Activated naive CD4-positive, alpha-beta T cell (primary cell): ENCODE measurements at regions not wholly inside any gene's neighbourhood (a gene's known extent, or its start where the extent isn't known, plus 50 kb on each side); places are given as distances from the start of the nearest gene placed in this dataset.
"Not testable (repeated sequence)": the region's sequence is repeated elsewhere in the genome, so short reads cannot be mapped to it uniquely, and the experiment has no call there.

Experiments
- DNase-seq, 4 experiments: peaks; one replicate each; lab custom pipeline; 2025; lab: John Stamatoyannopoulos, UW

DNA sequence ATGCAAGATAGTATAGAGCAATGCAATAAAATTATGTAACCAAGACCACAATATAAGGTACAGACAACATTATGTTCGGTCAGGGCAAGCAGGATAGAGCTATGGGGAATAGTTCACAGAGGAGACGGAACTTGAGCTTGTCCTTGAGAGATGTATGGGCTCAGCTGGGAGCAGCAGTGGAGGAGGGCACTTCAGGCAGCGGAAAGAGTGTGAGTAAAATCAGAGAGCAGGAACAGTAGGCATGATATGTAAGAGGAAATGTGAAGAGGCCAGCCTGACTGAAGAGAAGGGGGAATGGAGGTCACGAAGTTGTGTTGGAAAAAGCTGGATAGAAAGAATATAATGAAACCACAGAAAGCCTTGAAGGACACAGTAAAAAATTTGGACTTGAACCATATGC lies 217.2 kb upstream of the NOCT start:
- no peak for DNase-seq

DNA sequence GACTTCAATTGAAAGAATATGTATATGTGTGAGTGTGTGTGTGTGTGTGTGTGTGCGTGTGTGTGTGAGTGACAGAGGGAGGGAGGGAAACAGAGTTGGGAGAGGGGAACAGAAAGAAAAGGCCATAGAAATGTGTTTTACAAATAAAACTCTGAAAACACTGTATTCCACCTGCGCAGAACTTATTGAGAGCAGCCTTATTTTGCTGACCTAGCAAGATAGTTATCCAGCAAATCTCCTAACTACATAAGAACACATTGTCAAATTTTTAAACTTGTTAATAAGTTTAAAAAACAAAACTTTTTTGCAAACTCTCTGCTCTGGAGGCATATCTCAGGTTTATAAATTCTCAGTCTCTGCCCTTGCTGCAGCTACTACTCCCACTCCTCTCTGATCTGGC lies 217.9 kb upstream of the NOCT start:
- no peak for DNase-seq

DNA sequence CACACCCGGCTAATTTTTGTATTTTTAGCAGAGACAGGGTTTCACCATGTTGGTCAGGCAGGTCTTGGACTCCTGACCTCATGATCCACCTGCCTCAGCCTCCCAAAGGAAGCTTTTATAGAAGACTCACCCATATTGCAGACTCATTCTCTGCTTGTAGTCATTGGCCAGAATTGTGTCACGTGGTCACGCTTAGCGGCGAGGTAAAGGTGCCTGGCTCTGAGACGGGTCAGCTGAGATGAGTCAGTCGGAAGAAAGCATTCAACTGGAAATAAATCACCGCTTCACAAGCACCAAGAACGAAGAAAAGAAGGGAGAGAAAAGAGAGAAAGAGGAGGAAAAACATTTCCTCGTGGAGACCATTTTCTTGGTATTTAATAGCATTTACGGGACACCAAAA lies 218.8 kb upstream of the NOCT start:
- DNase-seq, result no peak

DNA sequence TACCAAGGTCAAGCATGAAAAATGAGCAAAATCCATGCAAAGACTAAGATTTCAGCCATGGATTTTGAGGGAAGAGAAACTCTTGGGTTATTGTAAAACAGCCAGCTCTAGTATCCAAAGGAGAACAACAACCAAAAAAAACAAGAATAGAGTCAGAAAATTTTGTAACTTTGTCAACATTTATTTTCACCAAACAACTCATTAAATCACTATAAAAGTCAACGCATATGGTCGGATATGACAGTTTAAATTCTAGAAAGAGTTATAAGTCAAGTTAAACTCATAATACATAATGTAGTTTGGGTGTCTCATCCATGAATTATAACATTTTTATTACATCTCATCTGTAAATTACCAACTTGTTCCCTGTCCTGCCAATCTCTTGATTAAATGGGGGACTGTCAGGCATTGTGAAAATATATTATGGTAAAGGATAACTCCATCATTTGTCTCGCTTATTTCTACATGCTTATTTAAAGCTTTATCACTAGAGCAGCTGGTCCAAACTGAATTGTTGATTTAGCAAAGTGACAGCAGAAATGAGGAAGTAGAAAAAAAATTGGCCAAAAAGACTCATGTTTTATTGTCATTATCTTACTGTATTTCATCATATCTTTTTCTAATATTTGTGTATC lies 224.8 kb upstream of the NOCT start:
- no peak for DNase-seq

DNA sequence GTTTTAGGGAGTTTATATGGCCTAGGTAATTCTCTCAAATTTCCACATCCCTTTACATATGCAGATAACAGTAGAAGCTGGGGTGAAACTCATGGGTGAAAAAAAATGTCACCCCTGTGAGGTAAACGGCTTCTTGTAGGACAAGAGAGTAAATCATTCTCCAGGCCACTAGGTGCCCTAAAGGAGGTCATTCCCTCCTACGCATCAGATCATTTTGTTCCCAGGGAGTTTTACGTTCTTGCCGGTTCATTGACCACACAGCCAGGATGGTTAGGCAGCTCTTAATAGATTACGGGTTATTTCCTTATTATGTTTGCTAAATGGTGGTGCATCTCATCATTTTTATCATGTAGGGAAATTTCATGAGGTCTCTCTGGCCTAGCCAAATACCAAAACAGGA lies 225.8 kb upstream of the NOCT start:
- DNase-seq, result no peak

DNA sequence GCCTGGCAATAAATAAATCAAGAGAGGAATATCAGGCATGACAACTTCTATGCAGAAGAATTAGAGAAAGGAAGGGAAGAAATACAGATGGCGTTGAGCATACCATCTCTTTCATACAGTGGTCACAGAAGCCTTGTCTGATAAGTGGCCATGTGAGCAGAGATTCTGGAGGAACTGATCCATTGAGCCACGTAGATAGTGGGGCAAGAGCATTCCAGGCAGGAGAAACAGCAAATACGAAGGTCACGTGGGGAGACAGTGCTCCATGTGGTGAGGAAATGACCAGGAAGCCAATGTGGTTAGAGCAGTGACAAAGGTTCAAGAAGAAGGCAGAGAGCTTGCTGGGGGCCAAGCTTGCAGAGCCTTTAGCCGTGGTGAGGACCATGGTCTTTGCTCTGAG lies 226.7 kb upstream of the NOCT start:
- DNase-seq, result no peak

DNA sequence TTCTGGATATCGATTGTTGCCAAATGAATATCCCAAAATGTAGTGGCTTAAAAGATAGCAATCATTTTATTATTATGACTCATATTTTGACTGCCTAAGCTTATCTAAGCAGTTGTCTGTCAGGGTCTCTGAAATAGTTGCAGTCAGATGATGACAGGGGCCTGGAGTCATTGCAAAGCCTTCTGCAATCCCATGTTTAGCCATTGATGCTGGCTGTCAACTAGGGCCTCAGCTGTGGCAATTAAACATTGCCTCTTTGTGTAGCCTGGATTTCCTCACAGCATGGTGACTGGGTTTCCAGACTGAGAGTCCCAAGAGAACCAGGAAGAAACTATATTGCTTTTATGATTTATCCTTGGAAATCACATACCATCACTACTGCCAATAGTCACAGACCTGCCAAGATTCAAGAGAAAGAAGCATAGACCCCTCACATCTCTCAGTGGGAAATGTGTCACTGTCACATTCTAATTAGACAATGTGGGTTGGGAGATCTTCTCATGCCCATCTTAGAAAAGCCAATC lies 227.3 kb upstream of the NOCT start:
- DNase-seq, result no peak

DNA sequence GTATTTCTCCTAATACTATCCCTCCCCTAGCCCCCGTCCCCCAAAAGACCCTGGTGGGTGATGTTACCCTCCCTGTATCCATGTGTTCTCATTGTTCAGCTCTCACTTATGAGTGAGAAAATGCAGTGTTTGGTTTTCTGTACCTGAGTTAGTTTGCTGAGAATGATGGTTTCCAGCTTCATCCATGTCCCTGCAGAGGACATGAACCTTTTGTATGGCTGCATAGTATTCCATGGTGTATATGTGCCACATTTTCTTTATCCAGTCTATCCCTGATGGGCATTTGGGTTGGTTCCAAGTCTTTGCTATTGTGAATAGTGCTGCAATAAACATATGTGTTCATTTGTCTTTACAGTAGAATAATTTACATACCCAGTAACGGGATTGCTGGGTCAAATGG lies 235.8 kb upstream of the NOCT start:
- not testable (repeated sequence) for DNase-seq

DNA sequence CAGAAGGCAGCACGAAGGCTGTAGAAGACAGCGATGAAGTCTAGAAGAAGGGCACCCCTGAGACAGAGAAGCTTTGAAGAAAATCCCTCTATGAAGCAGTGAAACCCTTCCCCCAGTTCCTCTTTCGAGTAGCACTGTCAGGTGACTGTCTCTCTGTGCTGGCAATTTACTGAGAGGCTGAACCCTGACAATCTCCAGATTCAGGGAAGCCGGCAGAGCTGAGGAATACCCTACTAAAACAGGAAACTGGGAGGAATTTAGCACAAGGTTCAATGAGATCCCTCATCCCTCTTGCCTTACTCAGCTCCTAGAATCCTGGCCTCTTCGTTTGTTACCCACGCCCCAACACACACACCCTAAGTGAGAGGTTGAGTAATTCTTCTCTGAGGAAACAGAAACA lies 239.7 kb upstream of the NOCT start:
- no peak for DNase-seq

DNA sequence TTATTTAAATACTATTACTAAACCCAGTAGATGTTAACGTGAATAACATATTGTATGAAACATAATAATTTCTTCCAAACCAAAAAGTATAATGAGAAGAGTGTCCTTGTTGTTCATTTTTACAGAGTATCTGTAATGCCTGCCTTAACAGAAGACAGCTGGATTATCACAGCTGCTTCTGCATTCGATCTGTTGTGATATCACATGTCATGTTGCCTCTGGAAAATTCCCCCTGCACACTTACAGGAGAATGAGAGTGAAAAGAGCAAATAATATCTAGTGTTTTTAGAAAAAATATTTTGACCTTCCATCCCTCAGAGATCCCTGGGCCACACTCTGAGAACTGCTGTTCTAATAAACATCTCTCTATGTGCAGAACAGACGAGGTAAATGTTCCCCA lies 240.1 kb upstream of the NOCT start:
- no peak for DNase-seq

DNA sequence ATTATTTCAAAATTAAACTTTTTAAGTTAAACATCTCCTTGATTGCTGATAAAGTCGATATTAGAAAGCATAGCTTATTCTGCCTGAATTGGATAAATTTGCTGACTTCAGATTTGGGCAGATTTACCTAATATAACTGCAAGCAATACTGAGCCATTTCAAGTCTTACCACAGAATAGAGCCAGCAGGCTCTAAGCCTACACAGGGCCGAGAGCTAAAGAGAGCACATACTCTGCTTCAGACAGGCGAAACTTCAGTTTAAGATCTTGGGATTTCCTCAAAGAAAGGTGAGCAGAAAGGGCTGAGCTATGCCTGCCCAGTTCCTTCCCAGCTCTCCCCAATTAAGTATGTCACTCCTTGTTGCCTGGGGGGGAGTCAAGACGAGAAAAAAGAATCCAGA lies 240.6 kb upstream of the NOCT start:
- DNase-seq, result no peak

DNA sequence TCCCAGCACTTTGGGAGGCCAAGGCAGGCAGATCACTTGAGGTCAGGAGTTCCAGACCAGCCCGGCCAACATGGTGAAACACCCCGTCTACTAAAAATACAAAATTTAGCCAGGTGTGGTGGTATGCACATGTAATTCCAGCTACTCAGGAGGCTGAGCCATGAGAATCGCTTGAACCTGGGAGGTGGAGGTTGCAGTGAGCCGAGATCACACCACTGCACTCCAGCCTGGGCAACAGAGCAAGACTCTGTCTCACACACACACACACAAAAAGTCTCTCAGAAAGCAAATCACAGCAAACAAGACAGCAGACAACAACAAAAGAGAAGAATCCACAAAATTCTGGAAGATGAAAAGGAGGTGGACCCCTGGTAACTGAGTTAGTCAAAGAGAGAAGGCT lies 241.5 kb upstream of the NOCT start:
- not testable (repeated sequence) for DNase-seq

DNA sequence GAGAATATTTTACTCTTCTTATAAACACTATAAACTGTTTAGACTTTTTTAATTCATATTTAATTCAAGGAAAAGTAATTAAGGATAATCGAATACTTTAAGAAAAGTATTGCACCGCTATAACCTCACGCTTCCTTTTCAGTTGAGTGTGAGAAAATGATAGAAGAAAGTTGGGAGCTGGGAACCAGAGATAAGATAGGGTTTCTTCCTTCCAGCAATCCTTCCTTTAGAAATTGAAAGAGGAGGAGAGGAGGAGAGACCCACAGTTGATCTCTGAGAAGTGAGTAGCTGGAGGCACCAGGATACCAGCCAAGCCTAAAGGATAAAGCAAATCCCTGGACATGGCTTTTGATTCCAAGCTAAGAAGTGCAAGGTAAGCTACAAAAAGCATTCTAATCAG lies 242.3 kb upstream of the NOCT start:
- DNase-seq, result no peak

DNA sequence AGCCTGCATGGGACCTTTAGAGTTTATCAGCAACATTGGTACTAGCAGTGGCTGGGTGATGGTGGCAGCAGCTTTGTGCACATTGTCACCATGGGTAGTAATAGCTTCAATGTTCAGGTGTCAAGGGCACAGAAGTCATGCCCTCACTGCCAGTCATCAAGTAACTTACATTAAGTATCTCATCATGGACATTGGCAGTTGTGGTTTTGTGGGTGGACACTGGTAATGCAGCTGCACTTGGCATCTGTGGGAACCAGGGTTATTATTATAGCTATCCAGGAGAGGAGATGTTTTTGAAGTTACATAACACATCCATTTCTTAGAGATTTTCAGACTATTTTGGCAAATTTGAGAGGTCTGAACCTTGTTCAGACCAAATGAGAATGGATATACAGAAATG lies 243.2 kb upstream of the NOCT start:
- DNase-seq, result no peak

DNA sequence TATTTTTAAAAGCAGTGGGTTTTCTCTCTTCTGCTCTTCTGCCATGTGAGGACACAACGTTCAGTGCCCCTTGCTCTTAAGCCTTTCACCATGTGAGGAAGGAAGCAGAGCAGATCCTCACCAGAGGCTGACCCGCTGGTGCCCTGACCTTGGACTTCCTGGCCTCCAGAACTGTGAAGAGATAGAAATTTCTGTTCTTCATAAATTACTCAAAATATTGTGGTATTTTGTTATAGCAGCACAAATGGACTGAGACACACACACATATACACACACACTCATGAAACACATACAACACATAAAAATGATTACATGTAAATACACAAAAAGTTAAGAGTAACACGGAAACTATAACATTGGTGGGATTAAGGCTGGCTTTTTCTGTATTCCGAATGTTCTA lies 244.8 kb upstream of the NOCT start:
- no peak for DNase-seq

DNA sequence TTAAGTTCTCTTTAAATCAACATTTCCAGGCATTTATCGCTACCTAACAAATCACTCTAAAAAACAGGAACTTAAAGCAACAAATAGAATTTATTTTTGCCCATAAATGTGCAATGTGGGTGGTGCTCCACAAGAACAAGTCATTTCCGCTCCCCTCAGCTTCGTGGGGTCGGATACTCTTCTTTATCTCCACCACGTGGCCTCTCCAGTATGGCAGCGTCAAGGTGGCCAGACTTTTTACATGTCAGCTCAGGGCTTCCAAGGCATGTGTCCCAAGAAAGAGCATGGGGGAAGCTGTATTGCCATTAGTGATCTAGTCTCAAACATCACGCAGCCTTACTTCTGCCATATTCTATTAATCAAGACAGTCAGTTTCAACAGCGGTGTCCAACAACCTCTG lies 249.2 kb upstream of the NOCT start:
- DNase-seq, result no peak

DNA sequence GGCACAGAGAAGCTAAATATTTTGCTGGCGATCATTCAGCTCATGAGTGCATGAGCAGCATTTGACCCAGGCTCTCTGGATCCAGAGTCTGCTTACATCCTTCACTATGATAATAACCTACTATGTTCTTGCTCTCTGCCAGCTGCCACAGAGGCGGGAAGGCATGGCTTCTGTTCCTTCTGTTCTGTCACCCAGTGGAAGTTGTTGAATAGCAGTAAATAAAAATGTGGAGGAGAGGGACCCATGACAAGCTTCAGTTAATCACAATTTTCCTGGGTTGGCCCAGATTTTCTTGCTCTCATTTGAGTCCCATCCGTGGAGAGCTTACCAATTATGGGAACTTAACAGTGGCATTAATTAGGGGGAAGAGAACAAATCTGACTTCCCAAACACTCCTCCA lies 250.1 kb upstream of the NOCT start:
- no peak for DNase-seq

DNA sequence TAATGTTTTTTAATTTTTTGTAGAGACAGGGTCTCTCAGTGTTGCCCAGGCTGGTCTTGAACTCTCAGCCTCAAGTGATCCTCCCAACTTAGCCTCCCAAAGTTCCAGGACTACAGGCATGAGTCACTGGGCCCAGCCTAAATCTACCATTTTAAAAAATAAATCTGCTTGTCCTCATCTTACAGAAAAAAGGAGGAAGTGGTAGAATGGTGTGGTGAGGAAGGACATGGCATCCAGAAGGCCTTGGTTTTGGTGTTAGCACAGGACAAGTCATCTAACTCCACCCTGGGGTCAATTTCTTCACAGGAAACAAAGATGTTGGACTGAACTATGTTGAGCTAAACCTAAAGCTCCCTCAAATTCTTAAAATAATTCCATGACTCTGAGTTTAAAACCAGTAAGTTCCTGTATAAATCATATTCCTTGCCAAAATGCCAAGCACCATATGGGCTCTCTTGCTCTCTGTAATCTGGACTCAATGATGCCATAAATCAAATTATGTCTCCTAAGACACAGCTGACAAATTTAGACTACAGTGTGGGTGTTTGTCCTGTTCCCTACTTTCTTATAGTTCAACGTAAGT lies 253.9 kb upstream of the NOCT start:
- no peak for DNase-seq

DNA sequence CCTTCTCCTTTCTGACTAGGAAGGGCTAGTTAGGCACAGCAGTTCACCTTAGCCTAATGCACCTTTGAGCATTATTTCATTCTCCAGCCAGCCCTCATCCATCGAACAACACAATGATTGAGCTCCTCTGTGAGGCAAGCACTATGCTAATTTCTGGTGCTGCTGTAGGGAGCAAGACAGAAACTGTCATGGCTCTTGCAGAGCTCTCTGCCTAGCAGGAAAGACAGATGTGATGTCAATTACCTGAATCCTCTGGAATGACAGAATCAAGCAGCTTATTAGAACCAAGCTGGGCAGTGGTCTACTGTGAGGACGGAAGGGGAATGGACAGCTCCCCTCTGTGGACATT lies 256.1 kb upstream of the NOCT start:
- no peak for DNase-seq

DNA sequence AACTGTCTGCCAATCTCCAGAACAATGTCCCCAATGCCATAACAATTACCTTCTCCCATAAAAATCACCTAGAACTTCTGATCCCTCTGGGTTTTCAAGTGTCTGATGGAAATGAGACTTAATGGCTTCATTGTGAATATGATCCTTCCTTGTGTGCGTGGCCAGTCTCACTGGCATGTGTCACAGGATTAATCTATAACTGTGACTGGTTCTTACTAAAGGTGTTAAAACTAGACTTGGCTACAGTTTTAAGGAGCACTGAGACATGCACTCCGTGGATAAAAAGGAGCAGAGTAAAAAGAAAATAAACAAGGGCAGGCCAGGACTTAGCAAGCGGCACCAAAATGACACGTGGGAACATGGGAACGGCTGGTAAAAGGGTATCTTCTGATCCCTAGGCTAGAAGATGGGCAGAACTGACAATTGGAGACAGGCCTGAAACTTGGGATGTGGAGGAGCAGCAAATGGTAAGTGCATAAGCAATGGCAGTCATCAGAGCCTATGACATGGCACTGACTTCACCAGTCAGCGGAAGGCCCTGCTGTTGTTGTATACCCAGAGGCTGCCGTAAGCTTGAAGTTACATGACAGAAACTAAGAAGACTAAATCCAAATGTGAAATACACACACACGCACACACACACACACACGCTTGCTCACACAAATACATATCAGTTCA lies 256.6 kb upstream of the NOCT start:
- DNase-seq, result no peak

DNA sequence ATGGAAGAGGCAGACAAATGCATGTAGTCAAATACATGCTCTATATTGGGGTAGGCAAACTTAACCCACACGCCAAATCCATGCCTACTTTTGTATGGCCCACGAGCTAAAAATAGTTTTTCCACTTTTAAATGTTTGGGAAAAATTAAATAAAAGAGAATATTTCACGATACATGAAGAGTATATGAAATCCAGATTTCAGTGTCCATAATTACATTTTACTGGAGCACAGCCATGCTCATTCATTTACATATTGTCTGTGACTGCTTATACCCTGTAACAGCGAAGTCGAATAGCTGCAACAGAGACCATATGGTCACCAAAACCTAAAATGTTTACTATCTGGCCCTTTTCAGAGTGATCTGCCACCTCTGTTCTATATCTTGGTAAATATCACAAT lies 257.4 kb upstream of the NOCT start:
- DNase-seq, result no peak

DNA sequence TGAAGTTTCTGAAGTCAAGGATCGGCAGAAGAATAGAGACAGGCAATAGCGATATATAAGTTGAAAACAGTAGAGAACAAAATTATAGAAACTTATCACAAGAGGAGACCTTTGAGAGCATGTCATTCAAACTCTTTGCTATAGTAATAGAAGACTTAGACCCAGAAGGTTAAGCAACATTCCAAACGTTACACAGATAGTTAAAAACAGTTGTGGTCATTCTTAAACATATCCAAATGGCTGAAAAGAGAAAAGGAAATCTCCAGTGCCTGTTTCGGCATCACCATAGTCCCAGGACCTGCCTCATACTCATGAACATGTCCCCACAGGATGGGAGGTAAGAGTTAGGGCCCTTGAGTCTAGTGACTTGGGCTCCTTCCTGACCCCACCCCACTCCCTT lies 258.1 kb upstream of the NOCT start:
- DNase-seq, result no peak

DNA sequence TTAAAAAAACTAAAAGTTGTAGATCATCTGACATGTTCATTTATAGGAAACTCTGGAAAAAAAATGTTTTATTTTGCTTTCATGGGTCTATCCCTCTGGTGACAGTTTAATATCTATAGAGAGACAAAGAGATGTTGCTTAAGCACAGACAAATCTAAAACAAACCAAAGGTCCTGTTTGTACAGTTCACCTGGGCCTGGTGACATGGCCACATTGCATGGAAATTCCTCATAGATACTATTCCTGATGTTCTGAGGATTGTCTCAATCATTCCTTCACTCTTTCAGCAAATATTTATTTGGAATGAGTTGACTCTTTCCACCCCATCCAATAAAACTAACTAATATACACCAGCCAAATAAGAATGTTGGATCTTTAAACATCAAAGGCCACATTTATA lies 259.1 kb upstream of the NOCT start:
- DNase-seq, result no peak

DNA sequence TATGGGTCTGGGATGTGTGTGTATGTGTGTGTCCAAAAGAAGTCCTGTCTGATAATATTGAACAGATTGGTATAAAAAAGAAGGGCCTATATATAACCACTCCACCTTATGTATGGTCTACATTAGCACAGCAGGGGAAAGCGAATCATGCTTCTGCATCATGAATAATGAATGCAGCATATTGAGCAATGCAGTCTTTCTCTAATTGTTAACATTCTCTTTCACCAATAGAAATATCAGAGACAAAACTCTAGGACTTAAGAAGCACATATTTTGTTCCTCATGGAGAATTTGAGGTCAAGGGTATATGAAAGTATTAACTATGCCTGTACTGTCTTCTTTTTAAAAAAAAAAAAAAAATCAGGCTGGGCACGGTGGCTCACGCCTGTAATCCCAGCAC lies 264.3 kb upstream of the NOCT start:
- no peak for DNase-seq
